ENCODE measurements at regions not wholly inside any gene's neighbourhood (a gene's known extent, or its start where the extent isn't known, plus 50 kb on each side); places are given as distances from the start of the nearest gene placed in this dataset.
"Not testable (repeated sequence)": the region's sequence is repeated elsewhere in the genome, so short reads cannot be mapped to it uniquely, and the experiment has no call there.

GRCh38 chr6:99711302-99711701 is 104.7 kb downstream of the PRDM13 start:
- ATAC-seq (ENCODE audit: insufficient read depth, low FRiP score) (no peak), DNase-seq (no peak)
- no peaks in the 10 kb centered on the region for H3K9me3 ChIP-seq (ENCODE audit: control insufficient read depth in 4 of 4, insufficient read depth in 3 of 4, low read length in 3 of 4)
- H3K27me3 ChIP-seq (ENCODE audit: control insufficient read depth in 3 of 3, insufficient read depth in 3 of 3, low read length in 2 of 3): no peaks in the 10 kb centered on the region
- no peaks in the 10 kb centered on the region for H3K4me1 ChIP-seq (ENCODE audit: control insufficient read depth in 5 of 5, insufficient read depth in 5 of 5, low read length in 5 of 5)
- no peak for TF ChIP-seq CTCF (IDR thresholded peaks at IDR 0.05; ENCODE audit: control extremely low read depth, extremely low read depth)
- no peaks in the 10 kb centered on the region for H3K36me3 ChIP-seq (ENCODE audit: control insufficient read depth in 4 of 4, insufficient read depth in 4 of 4, low read length in 4 of 4)
- no peak overlapping the region for H3K9ac ChIP-seq (ENCODE audit: insufficient read depth in 1 of 2, low read length in 2 of 2)
- no peak overlapping the region for H3K4me3 ChIP-seq
- H3K27ac ChIP-seq (ENCODE audit: low read depth in 1 of 2, low read length in 1 of 2): no peak overlapping the region

DNA sequence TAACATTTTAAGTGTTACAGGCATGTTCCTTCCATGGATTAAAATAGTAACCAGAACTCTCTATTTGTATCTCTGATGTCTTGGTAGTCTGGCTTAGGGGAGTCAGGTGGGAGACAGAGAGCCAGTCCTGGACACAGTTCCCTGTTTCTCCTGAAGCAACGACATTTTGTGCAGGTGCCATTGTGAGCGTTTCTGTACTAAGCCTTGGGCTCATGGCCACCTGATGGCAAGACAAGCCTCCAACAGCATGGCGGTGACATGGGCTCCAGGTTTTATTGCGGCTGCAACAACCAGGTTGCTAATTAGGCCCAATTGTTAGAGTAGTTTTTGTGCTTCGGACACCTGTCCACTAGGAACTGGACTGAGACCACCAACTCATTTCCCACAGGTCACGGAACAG is 105.3 kb downstream of the PRDM13 start:
- DNase-seq (no peak), ATAC-seq (ENCODE audit: insufficient read depth, low FRiP score) (no peak)
- TF ChIP-seq CTCF (IDR thresholded peaks at IDR 0.05; ENCODE audit: control extremely low read depth, extremely low read depth): no peak
- Histone ChIP-seq H3K27ac (ENCODE audit: low read depth in 1 of 2, low read length in 1 of 2) (no peak overlapping the region), H3K9me3 (ENCODE audit: control insufficient read depth in 4 of 4, insufficient read depth in 3 of 4, low read length in 3 of 4) (no peaks in the 10 kb centered on the region), H3K9ac (ENCODE audit: insufficient read depth in 1 of 2, low read length in 2 of 2) (no peak overlapping the region), H3K4me1 (ENCODE audit: control insufficient read depth in 5 of 5, insufficient read depth in 5 of 5, low read length in 5 of 5) (no peaks in the 10 kb centered on the region), H3K27me3 (ENCODE audit: control insufficient read depth in 3 of 3, insufficient read depth in 3 of 3, low read length in 2 of 3) (no peaks in the 10 kb centered on the region), H3K4me3 (no peak overlapping the region), H3K36me3 (ENCODE audit: control insufficient read depth in 4 of 4, insufficient read depth in 4 of 4, low read length in 4 of 4) (no peaks in the 10 kb centered on the region)
- 90 to 92% methylated on average over 6 of the region's 6 CpGs for WGBS, 2 donors

GRCh38 chr6:99712519-99712918 is 105.9 kb downstream of the PRDM13 start:
- Histone ChIP-seq H3K4me1 (ENCODE audit: control insufficient read depth in 5 of 5, insufficient read depth in 5 of 5, low read length in 5 of 5) (no peaks in the 10 kb centered on the region), H3K4me3 (no peak overlapping the region), H3K9ac (ENCODE audit: insufficient read depth in 1 of 2, low read length in 2 of 2) (no peak overlapping the region), H3K36me3 (ENCODE audit: control insufficient read depth in 4 of 4, insufficient read depth in 4 of 4, low read length in 4 of 4) (no peaks in the 10 kb centered on the region), H3K27ac (ENCODE audit: low read depth in 1 of 2, low read length in 1 of 2) (no peak overlapping the region), H3K9me3 (ENCODE audit: control insufficient read depth in 4 of 4, insufficient read depth in 3 of 4, low read length in 3 of 4) (no peaks in the 10 kb centered on the region), H3K27me3 (ENCODE audit: control insufficient read depth in 3 of 3, insufficient read depth in 3 of 3, low read length in 2 of 3) (no peaks in the 10 kb centered on the region)
- ATAC-seq (ENCODE audit: insufficient read depth, low FRiP score) (no peak), DNase-seq (no peak)
- WGBS, 2 donors: 50 to 57% methylated on average over 3 of the region's 3 CpGs
- no peak for TF ChIP-seq CTCF (IDR thresholded peaks at IDR 0.05; ENCODE audit: control extremely low read depth, extremely low read depth)

- H3K4me3 ChIP-seq; H3K27me3 ChIP-seq (ENCODE audit: control insufficient read depth in 3 of 3, insufficient read depth in 3 of 3, low read length in 2 of 3); H3K9ac ChIP-seq (ENCODE audit: insufficient read depth in 1 of 2, low read length in 2 of 2); H3K36me3 ChIP-seq (ENCODE audit: control insufficient read depth in 4 of 4, insufficient read depth in 4 of 4, low read length in 4 of 4); DNase-seq; ATAC-seq (ENCODE audit: insufficient read depth, low FRiP score); H3K4me1 ChIP-seq (ENCODE audit: control insufficient read depth in 5 of 5, insufficient read depth in 5 of 5, low read length in 5 of 5); H3K9me3 ChIP-seq (ENCODE audit: control insufficient read depth in 4 of 4, insufficient read depth in 3 of 4, low read length in 3 of 4); H3K27ac ChIP-seq (ENCODE audit: low read depth in 1 of 2, low read length in 1 of 2): not testable (repeated sequence)
Observed at GRCh38 chr6:99722043-99722442, 115.4 kb downstream of the PRDM13 start.

GRCh38 chr6:99730237-99730636 is 123.6 kb downstream of the PRDM13 start:
- not testable (repeated sequence) for ATAC-seq (ENCODE audit: insufficient read depth, low FRiP score)

More at GRCh38 chr6:99730237-99730636, 123.6 kb downstream of the PRDM13 start:
- H3K9me3 ChIP-seq (ENCODE audit: control insufficient read depth in 4 of 4, insufficient read depth in 3 of 4, low read length in 3 of 4); DNase-seq; H3K9ac ChIP-seq (ENCODE audit: insufficient read depth in 1 of 2, low read length in 2 of 2); H3K27me3 ChIP-seq (ENCODE audit: control insufficient read depth in 3 of 3, insufficient read depth in 3 of 3, low read length in 2 of 3); H3K4me3 ChIP-seq; H3K36me3 ChIP-seq (ENCODE audit: control insufficient read depth in 4 of 4, insufficient read depth in 4 of 4, low read length in 4 of 4); H3K27ac ChIP-seq (ENCODE audit: low read depth in 1 of 2, low read length in 1 of 2); H3K4me1 ChIP-seq (ENCODE audit: control insufficient read depth in 5 of 5, insufficient read depth in 5 of 5, low read length in 5 of 5): not testable (repeated sequence)
- WGBS, 2 donors: 86 to 96% methylated on average over 4 to 6 of the region's 6 CpGs
